ENCODE measurements at regions not wholly inside any gene's neighbourhood (a gene's known extent, or its start where the extent isn't known, plus 50 kb on each side); places are given as distances from the start of the nearest gene placed in this dataset.

DNA sequence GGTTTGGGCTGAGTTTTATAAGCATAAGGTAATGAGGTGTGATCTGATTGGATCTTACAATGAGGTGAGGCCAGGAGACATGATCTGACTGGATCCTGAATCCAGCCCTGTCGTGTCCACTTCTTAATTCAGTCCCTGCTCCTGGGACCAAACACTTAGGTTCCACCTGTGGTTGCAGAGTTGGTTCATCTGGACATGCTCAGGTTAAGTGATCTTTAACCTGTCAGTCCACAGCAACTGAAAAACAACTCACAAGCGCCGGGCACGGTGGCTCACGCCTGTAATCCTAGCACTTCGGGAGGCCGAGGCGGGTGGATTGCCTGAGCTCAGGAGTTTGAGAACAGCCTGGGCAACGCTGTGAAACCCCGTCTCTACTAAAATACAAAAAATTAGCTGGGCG lies 679.3 kb upstream of the ALCAM start:
- Histone ChIP-seq H4K20me1 (ENCODE audit: control insufficient read depth, insufficient read depth, insufficient read length) (no peaks in the 10 kb centered on the region), H2BK120ac (ENCODE audit: low read depth, low read length, poor library complexity, severe bottlenecking) (no peak overlapping the region), H3K23me2 (ENCODE audit: insufficient read length, low read depth, low read length, poor library complexity, severe bottlenecking) (no peaks in the 10 kb centered on the region), H3K27ac (ENCODE audit: insufficient read length, low read depth, low read length) (no peak overlapping the region), H3K14ac (ENCODE audit: insufficient read depth, low read length) (no peak overlapping the region), H2BK12ac (ENCODE audit: insufficient read length, low read depth, low read length) (no peak overlapping the region), H3K4ac (ENCODE audit: low read depth, low read length) (no peak overlapping the region), H2AK5ac (ENCODE audit: insufficient read length, low read length) (no peak overlapping the region), H3K4me1 (ENCODE audit: insufficient read depth, low read length) (no peaks in the 10 kb centered on the region), H4K8ac (replicated peaks; ENCODE audit: insufficient read length, low read depth, low read length) (no peak overlapping the region), H3K4me2 (ENCODE audit: insufficient read depth, insufficient read length, low read length) (no peak overlapping the region), H4K91ac (ENCODE audit: insufficient read length, low read depth, low read length) (no peak overlapping the region), H3K9me3 (ENCODE audit: control insufficient read depth, low read depth, low read length) (no peaks in the 10 kb centered on the region), H3K18ac (ENCODE audit: insufficient read length, low read depth, low read length) (no peak overlapping the region), H3K9ac (ENCODE audit: extremely low read depth, insufficient read length, low read length) (no peak overlapping the region), H2AFZ (ENCODE audit: low read length) (no peak overlapping the region), H3K56ac (ENCODE audit: insufficient read length, low read depth, low read length) (no peak overlapping the region), H3K23ac (ENCODE audit: insufficient read length, low read depth, low read length) (no peak overlapping the region), H2BK5ac (ENCODE audit: insufficient read length, low read length) (no peak overlapping the region), H3T11ph (ENCODE audit: low read length) (no peak overlapping the region), H3K79me2 (ENCODE audit: insufficient read depth, low read length) (no peaks in the 10 kb centered on the region), H3K27me3 (ENCODE audit: insufficient read depth, low read length) (no peaks in the 10 kb centered on the region), H2BK15ac (ENCODE audit: low read depth, low read length) (no peak overlapping the region), H2BK20ac (ENCODE audit: low read depth, low read length, poor library complexity, severe bottlenecking) (no peak overlapping the region), H3K79me1 (ENCODE audit: insufficient read depth, low read depth, low read length, poor library complexity, severe bottlenecking) (no peaks in the 10 kb centered on the region), H4K5ac (ENCODE audit: insufficient read length, low read depth, low read length) (no peak overlapping the region)
- no peak overlapping the region for H3K4me3 Mint-ChIP-seq
- TF ChIP-seq, protein P1, sequence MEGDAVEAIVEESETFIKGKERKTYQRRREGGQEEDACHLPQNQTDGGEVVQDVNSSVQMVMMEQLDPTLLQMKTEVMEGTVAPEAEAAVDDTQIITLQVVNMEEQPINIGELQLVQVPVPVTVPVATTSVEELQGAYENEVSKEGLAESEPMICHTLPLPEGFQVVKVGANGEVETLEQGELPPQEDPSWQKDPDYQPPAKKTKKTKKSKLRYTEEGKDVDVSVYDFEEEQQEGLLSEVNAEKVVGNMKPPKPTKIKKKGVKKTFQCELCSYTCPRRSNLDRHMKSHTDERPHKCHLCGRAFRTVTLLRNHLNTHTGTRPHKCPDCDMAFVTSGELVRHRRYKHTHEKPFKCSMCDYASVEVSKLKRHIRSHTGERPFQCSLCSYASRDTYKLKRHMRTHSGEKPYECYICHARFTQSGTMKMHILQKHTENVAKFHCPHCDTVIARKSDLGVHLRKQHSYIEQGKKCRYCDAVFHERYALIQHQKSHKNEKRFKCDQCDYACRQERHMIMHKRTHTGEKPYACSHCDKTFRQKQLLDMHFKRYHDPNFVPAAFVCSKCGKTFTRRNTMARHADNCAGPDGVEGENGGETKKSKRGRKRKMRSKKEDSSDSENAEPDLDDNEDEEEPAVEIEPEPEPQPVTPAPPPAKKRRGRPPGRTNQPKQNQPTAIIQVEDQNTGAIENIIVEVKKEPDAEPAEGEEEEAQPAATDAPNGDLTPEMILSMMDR (conservative IDR thresholded peaks at IDR 0.05): no peak
- no peak for DNase-seq
- peaks cover 4 to 5% of the 10 kb centered on the region in 2 experiments; a peak in 2 of 4 replicates for H3K4me1 Mint-ChIP-seq
- peaks cover 0 to 9% of the 10 kb centered on the region in 2 experiments; a peak in 3 of 5 replicates for H3K9me3 Mint-ChIP-seq
- no peaks in the 10 kb centered on the region for H3K27me3 Mint-ChIP-seq (ENCODE audit: low read depth)
- peaks cover 0 to 10% (median 0%) of the 10 kb centered on the region in 3 experiments; a peak in 3 of 7 replicates for H3K36me3 Mint-ChIP-seq (ENCODE audit: insufficient read depth in 1 of 3, low read depth in 3 of 3)
- no peak overlapping the region for H3K27ac Mint-ChIP-seq
- no CpG with 5 or more reads among the region's 11 CpGs for WGBS (ENCODE audit: extremely low coverage, insufficient read length, low lambda C conversion rate)
